Activated naive CD4-positive, alpha-beta T cell treated with anti-CD3 and anti-CD28 coated beads, Interleukin-2, amount 10 ng/mL, durations not matched to agents 7 days and 5 days (primary cell): ENCODE measurements at regions not wholly inside any gene's neighbourhood (a gene's known extent, or its start where the extent isn't known, plus 50 kb on each side); places are given as distances from the start of the nearest gene placed in this dataset.

Source experiments
- CTCF ChIA-PET: fragments of 350-600 bp; sonication (Branson Sonifier 250); formaldehyde crosslinking; loops from one replicate; lab custom pipeline; 2021; ENCODE audit warnings: antibody characterized with exemption; lab: Charles Lee
- DNase-seq: peaks from one replicate; pipeline ENCODE4 v3.0.0-alpha.2; 2020
- H3K27ac Mint-ChIP-seq: one replicate; pipeline ENCODE4 v1.8.0; 2021; ENCODE audit warnings: mild to moderate bottlenecking, moderate library complexity, mixed read lengths
- H3K27me3 Mint-ChIP-seq: one replicate; pipeline ENCODE4 v1.8.0; 2021; ENCODE audit warnings: mild to moderate bottlenecking, mixed read lengths
- H3K36me3 Mint-ChIP-seq: one replicate; pipeline ENCODE4 v1.8.0; 2021; ENCODE audit warnings: mixed read lengths
- H3K4me1 Mint-ChIP-seq: one replicate; pipeline ENCODE4 v1.8.0; 2021; ENCODE audit warnings: mixed read lengths
- H3K4me3 Mint-ChIP-seq: one replicate; pipeline ENCODE4 v1.8.0; 2021; ENCODE audit warnings: mild to moderate bottlenecking, moderate library complexity, mixed read lengths
- H3K9me3 Mint-ChIP-seq: one replicate; pipeline ENCODE4 v1.8.0; 2021; ENCODE audit warnings: mixed read lengths

DNA sequence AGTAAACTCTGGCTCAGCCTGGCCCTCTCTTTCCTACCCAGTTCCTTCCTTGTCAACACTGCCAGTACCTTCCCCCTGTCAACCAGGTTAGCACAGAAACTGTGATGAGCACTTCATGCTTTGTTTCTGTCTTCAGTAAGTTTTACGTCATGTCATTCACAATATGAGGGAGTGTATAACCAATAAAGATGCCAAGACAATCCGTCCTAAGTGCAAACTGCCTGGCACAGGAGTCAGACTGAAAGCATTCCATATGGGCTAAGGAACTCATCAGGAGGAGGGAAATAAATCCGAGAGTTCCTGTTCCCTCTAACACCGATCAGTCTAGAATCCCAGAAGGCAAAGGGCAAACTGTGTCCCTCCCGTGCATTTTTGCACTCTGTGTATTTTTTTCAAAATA is 507.2 kb downstream of the CMPK2 start:
- no peak for DNase-seq
- H3K27ac Mint-ChIP-seq = no peak overlapping the region
- H3K9me3 Mint-ChIP-seq = no peaks in the 10 kb centered on the region
- no peak overlapping the region for H3K4me3 Mint-ChIP-seq
- no peaks in the 10 kb centered on the region for H3K36me3 Mint-ChIP-seq
- CTCF ChIA-PET = no interaction called here
- H3K27me3 Mint-ChIP-seq = no peaks in the 10 kb centered on the region
- H3K4me1 Mint-ChIP-seq = no peaks in the 10 kb centered on the region

DNA sequence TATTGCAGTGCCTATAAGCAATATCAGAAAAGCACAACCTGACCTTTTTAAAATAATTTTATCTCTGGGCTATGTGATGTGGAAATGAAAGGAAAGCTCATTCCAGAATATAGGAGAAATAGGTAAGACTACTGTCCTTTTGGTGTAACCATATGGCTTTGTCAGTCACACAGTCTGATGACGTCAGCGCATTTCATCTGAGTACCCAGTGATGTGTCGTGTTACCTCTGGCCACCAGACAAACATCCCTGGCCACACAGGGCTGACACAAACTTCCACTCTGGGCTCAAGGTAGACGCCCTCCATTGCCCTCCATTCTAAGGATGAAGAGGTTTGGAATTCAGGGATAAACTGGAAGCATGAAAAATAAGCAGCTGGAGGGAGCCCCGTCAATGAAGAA is 506.7 kb downstream of the CMPK2 start:
- CTCF ChIA-PET = no interaction called here
- no peak overlapping the region for H3K4me3 Mint-ChIP-seq
- H3K27ac Mint-ChIP-seq = no peak overlapping the region

DNA sequence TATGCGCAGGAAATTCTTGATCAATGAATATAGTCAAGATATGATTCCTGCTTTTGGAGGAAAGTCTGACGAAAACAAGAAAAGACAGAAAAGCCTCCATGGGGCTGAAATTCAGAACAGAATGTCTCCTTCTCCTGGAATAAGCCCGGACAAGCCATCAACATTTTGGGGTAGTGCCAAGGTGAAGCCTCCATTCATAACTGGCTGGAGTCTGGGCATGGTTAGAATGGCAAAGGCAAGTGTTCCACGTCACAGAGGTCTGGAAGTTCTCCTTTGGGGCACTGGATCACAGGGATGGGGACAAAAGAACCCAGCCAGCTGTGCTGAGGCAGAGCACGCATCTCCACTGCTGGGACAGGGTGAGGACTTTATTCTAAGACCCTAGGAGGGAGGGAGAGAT is 505.7 kb downstream of the CMPK2 start:
- Mint-ChIP-seq H3K4me1 (no peaks in the 10 kb centered on the region), H3K4me3 (no peak overlapping the region), H3K27me3 (no peaks in the 10 kb centered on the region), H3K36me3 (no peaks in the 10 kb centered on the region), H3K27ac (no peak overlapping the region), H3K9me3 (no peaks in the 10 kb centered on the region)
- no peak for DNase-seq
- CTCF ChIA-PET = no interaction called here

More for the DNA sequence above, 506.7 kb downstream of the CMPK2 start:
- Mint-ChIP-seq H3K27me3 (no peaks in the 10 kb centered on the region), H3K9me3 (no peaks in the 10 kb centered on the region), H3K4me1 (no peaks in the 10 kb centered on the region), H3K36me3 (no peaks in the 10 kb centered on the region)
- no peak for DNase-seq

- Mint-ChIP-seq H3K27ac (no peak overlapping the region), H3K4me3 (no peak overlapping the region), H3K36me3 (no peaks in the 10 kb centered on the region), H3K4me1 (no peaks in the 10 kb centered on the region), H3K9me3 (no peaks in the 10 kb centered on the region), H3K27me3 (no peaks in the 10 kb centered on the region)
- CTCF ChIA-PET = no interaction called here
- DNase-seq = no peak
These were observed 502.8 kb downstream of the CMPK2 start for GRCh38 chr2:6362671-6363450.

DNA sequence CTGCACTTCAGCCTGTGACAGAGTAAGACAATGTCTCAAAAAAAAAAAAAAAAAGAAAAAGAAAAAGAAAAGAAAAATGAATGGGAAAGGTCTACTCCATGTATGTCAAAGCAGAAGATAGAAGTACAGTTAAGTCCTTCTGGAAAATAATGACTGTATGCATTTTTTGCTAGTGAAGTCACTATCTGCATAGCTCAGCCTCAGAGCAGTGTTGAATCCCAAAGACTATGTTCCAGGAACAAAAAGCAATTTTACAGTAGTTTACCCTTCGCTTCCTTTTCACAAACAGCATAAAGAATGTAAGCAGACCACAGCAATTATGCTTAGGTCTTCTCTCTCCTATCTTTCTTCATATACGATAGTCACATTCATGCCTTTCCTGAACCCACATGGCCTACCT is 497.4 kb downstream of the CMPK2 start:
- no peak for DNase-seq
- Mint-ChIP-seq H3K36me3 (no peaks in the 10 kb centered on the region), H3K9me3 (no peaks in the 10 kb centered on the region), H3K27ac (no peak overlapping the region), H3K27me3 (peaks cover 3% of the 10 kb centered on the region), H3K4me1 (no peaks in the 10 kb centered on the region), H3K4me3 (no peak overlapping the region)
- CTCF ChIA-PET = no interaction called here

- CTCF ChIA-PET = no interaction called here
- Mint-ChIP-seq H3K4me1 (no peaks in the 10 kb centered on the region), H3K27ac (no peak overlapping the region), H3K4me3 (no peak overlapping the region), H3K36me3 (no peaks in the 10 kb centered on the region), H3K27me3 (peaks cover 3% of the 10 kb centered on the region), H3K9me3 (no peaks in the 10 kb centered on the region)
- no peak for DNase-seq
These were observed 496.4 kb downstream of the CMPK2 start for GRCh38 chr2:6369266-6369665.

DNA sequence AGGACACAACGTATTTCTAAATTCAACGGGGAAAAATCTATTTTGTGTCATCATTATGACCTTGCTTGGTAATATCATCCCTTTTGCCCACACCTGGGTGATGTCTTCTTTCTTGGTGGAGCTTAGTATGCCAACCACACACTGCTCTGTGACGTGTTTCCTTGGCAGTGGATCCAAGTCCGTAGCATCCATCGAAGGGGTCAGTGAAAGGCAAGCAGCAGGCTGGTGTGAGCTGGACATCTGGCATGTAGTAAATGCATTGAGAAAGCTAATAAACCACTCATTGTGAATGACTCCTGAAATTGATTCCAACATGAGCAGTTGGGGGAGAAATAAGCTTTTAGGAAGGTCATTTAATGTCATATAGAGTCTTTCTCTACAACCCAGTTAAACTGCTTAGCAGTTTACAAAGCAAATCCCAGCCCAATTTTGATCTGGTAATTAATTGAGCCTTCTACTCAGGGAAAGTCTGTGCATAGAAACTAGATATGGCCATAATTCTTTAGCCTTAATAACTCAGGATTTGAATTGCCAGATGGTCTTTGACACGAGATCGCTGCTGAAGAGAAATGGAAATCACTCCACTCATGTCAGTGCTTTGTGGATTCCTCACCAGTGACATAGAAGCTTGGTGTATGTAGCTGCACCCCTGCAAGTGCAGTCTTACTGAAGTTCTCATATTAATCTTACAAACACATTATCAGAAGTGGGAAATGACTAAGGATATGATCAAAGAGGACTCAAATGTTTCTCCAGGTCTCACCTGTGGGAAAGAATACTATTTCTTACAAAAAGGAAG is 494.8 kb downstream of the CMPK2 start:
- Mint-ChIP-seq H3K27ac (no peak overlapping the region), H3K27me3 (peaks cover 3% of the 10 kb centered on the region), H3K9me3 (no peaks in the 10 kb centered on the region), H3K4me1 (no peaks in the 10 kb centered on the region), H3K4me3 (no peak overlapping the region), H3K36me3 (no peaks in the 10 kb centered on the region)
- DNase-seq = no peak
- CTCF ChIA-PET = no interaction called here

DNA sequence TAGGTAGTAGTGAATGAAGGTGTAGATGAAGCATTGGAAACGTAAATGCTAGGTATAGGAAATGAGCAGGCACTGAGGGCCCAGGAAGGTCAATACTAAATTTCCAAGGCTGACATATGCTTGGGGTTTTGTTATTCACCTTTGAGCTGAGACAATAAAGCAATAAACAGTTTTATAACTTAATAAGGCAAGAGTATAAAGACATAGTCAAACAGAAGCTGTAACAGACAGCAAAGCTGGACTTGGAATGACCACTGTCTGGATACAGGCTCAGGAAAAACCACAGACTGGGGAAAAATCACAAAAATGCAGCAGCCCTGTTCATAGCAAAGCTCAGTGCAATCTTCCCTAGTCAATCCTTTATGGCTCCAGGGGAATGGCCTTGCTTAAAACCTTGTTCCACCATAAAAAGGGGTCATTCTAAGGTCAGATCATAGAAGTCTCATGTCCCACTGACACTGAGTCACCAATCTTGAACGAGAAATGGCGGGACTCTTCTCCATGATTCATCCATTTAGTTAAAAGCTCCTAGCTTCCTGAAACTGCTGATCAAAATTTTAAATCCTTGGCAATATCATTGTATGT is 493.3 kb downstream of the CMPK2 start:
- H3K9me3 Mint-ChIP-seq = no peaks in the 10 kb centered on the region
- no peaks in the 10 kb centered on the region for H3K4me1 Mint-ChIP-seq
- peaks cover 3% of the 10 kb centered on the region for H3K27me3 Mint-ChIP-seq
- DNase-seq = no peak
- no peak overlapping the region for H3K27ac Mint-ChIP-seq
- CTCF ChIA-PET = no interaction called here
- no peak overlapping the region for H3K4me3 Mint-ChIP-seq
- no peaks in the 10 kb centered on the region for H3K36me3 Mint-ChIP-seq

DNA sequence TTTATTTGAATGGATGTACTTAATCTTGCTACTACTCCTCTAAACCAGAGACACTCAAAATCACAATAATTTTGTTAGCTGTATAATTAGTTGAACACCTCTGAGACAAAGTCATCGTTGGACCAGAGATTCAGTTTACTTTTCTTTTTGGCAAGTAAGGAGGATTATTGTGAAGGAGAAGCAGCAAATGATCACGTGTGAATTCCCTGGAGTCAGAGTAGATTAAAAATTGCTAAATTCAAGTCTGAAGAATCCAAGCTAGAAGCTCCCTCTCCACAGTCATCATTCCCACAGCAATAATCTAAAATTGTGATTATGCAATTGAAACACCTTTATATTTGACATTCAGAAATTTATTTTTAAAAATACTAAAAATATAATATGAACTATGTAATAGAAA is 484.4 kb downstream of the CMPK2 start:
- Mint-ChIP-seq H3K27ac (no peak overlapping the region), H3K4me1 (no peaks in the 10 kb centered on the region), H3K9me3 (peaks cover 3% of the 10 kb centered on the region), H3K36me3 (no peaks in the 10 kb centered on the region), H3K4me3 (no peak overlapping the region), H3K27me3 (no peaks in the 10 kb centered on the region)
- DNase-seq = no peak
- CTCF ChIA-PET = no interaction called here

DNA sequence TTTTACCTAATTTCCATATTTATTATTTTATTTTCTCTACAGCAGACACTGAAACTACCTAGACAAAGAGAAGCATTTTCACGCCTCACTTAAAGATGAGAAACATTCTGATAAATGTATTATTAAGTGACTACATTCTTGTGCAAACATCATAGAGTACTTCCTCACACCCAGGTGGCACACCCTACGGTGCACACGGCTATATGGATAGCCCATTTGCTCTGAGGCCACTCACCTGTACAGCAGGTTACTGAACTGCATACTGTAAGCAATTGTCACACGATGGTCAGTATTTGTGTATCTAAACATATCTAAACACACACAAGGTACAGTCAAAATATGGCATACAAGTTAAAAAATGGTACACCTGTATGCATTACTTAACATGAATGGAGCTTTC is 481.4 kb downstream of the CMPK2 start:
- no peaks in the 10 kb centered on the region for H3K36me3 Mint-ChIP-seq
- no peaks in the 10 kb centered on the region for H3K4me1 Mint-ChIP-seq
- H3K27ac Mint-ChIP-seq = no peak overlapping the region
- CTCF ChIA-PET = no interaction called here
- no peak overlapping the region for H3K4me3 Mint-ChIP-seq
- peaks cover 3% of the 10 kb centered on the region for H3K9me3 Mint-ChIP-seq
- no peaks in the 10 kb centered on the region for H3K27me3 Mint-ChIP-seq
- DNase-seq = no peak

GRCh38 chr2:6392354-6392753 is 473.4 kb downstream of the CMPK2 start:
- H3K4me1 Mint-ChIP-seq = no peaks in the 10 kb centered on the region
- DNase-seq = no peak
- no peak overlapping the region for H3K4me3 Mint-ChIP-seq
- no peaks in the 10 kb centered on the region for H3K36me3 Mint-ChIP-seq
- H3K27me3 Mint-ChIP-seq = no peaks in the 10 kb centered on the region
- no peak overlapping the region for H3K27ac Mint-ChIP-seq
- H3K9me3 Mint-ChIP-seq = peaks cover 6% of the 10 kb centered on the region
- CTCF ChIA-PET = no interaction called here

DNA sequence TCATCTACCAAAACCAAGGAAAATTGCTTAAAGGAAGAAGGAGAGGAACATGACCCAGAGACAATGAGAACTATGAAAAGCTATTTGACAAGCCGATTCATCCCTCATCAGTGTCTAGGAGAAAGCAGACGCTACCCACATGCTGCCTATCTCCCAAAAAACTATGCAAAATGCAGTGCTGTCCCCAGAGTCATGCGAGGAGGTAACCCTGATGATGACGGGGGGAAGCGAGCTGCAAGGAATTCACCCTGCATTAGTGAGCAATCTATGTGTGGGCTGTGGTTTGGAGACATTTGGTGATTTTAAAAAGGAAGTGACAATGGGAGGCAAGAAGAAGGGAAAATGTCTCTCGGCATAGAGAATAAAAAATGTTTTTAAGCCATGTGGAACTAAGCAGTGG is 472.7 kb downstream of the CMPK2 start:
- Mint-ChIP-seq H3K36me3 (no peaks in the 10 kb centered on the region), H3K9me3 (peaks cover 6% of the 10 kb centered on the region), H3K4me1 (no peaks in the 10 kb centered on the region), H3K27ac (no peak overlapping the region), H3K4me3 (no peak overlapping the region), H3K27me3 (no peaks in the 10 kb centered on the region)
- DNase-seq = no peak
- CTCF ChIA-PET = no interaction called here

DNA sequence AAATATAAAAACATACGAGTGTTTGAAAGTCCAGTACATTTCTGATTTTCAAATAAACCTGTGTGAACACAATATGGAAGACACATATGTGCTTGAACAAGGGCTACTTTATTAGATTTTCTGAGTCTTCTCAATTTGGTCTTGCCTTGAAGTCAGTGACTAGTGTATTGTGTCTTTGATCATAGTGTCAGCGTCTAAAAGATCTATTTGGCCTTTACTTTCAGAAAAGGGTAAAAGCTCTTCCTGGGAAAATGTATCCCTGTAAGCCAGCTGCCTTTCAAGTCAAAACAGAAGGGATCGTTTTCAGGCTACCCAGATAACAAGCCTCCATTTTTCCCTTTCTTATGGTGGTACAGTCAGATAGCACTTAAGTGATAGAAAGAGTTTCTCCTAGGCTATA is 471.9 kb downstream of the CMPK2 start:
- H3K4me1 Mint-ChIP-seq = no peaks in the 10 kb centered on the region
- H3K27ac Mint-ChIP-seq = no peak overlapping the region
- H3K36me3 Mint-ChIP-seq = no peaks in the 10 kb centered on the region
- CTCF ChIA-PET = no interaction called here
- H3K4me3 Mint-ChIP-seq = no peak overlapping the region
- DNase-seq = no peak
- no peaks in the 10 kb centered on the region for H3K27me3 Mint-ChIP-seq
- H3K9me3 Mint-ChIP-seq = peaks cover 6% of the 10 kb centered on the region

- CTCF ChIA-PET = no interaction called here
- H3K36me3 Mint-ChIP-seq = no peaks in the 10 kb centered on the region
- no peaks in the 10 kb centered on the region for H3K4me1 Mint-ChIP-seq
- H3K27me3 Mint-ChIP-seq = no peaks in the 10 kb centered on the region
- peaks cover 6% of the 10 kb centered on the region for H3K9me3 Mint-ChIP-seq
- no peak overlapping the region for H3K27ac Mint-ChIP-seq
- H3K4me3 Mint-ChIP-seq = no peak overlapping the region
- DNase-seq = no peak
These were observed 471.4 kb downstream of the CMPK2 start for GRCh38 chr2:6394276-6394675.

- H3K36me3 Mint-ChIP-seq = no peaks in the 10 kb centered on the region
- CTCF ChIA-PET = no interaction called here
- H3K4me1 Mint-ChIP-seq = no peaks in the 10 kb centered on the region
- no peaks in the 10 kb centered on the region for H3K27me3 Mint-ChIP-seq
- no peak for DNase-seq
- no peak overlapping the region for H3K4me3 Mint-ChIP-seq
- no peak overlapping the region for H3K27ac Mint-ChIP-seq
- H3K9me3 Mint-ChIP-seq = peaks cover 4% of the 10 kb centered on the region
These were observed 467.3 kb downstream of the CMPK2 start for GRCh38 chr2:6398421-6398820.
